ENCODE measurements at regions not wholly inside any gene's neighbourhood (a gene's known extent, or its start where the extent isn't known, plus 50 kb on each side); places are given as distances from the start of the nearest gene placed in this dataset.

GRCh38 chr6:15058200-15059061 lies 187.4 kb upstream of the JARID2 start:
- H3K4me3 ChIP-seq (ENCODE audit: low read depth, low read length) = no peak overlapping the region
- H3K36me3 ChIP-seq (ENCODE audit: control insufficient read depth, insufficient read depth, low read length) = no peaks in the 10 kb centered on the region
- DNase-seq (ENCODE audit: low read depth) = no peak
- TF ChIP-seq CTCF (IDR thresholded peaks at IDR 0.05; ENCODE audit: insufficient read depth, low read length, poor library complexity, severe bottlenecking) = no peak
- no peaks in the 10 kb centered on the region for H3K27me3 ChIP-seq (ENCODE audit: control insufficient read depth, insufficient read depth, low read length)

- TF ChIP-seq CTCF (IDR thresholded peaks at IDR 0.05; ENCODE audit: insufficient read depth, low read length, poor library complexity, severe bottlenecking) = no peak
- Histone ChIP-seq H3K4me3 (ENCODE audit: low read depth, low read length) (no peak overlapping the region), H3K36me3 (ENCODE audit: control insufficient read depth, insufficient read depth, low read length) (no peaks in the 10 kb centered on the region), H3K27me3 (ENCODE audit: control insufficient read depth, insufficient read depth, low read length) (no peaks in the 10 kb centered on the region)
- no peak for DNase-seq (ENCODE audit: low read depth)
Measured at GRCh38 chr6:15061180-15061641, 184.7 kb upstream of the JARID2 start.

- DNase-seq (ENCODE audit: low read depth) = no peak
- Histone ChIP-seq H3K36me3 (ENCODE audit: control insufficient read depth, insufficient read depth, low read length) (no peaks in the 10 kb centered on the region), H3K27me3 (ENCODE audit: control insufficient read depth, insufficient read depth, low read length) (no peaks in the 10 kb centered on the region), H3K4me3 (ENCODE audit: low read depth, low read length) (no peak overlapping the region)
- TF ChIP-seq CTCF (IDR thresholded peaks at IDR 0.05; ENCODE audit: insufficient read depth, low read length, poor library complexity, severe bottlenecking) = no peak
Measured at GRCh38 chr6:15061908-15062515, 183.9 kb upstream of the JARID2 start.

GRCh38 chr6:15062516-15063252 lies 183.2 kb upstream of the JARID2 start:
- Histone ChIP-seq H3K27me3 (ENCODE audit: control insufficient read depth, insufficient read depth, low read length) (no peaks in the 10 kb centered on the region), H3K36me3 (ENCODE audit: control insufficient read depth, insufficient read depth, low read length) (no peaks in the 10 kb centered on the region), H3K4me3 (ENCODE audit: low read depth, low read length) (no peak overlapping the region)
- TF ChIP-seq CTCF (IDR thresholded peaks at IDR 0.05; ENCODE audit: insufficient read depth, low read length, poor library complexity, severe bottlenecking) = no peak
- peak; percentile 61 for DNase-seq (ENCODE audit: low read depth)

- Histone ChIP-seq H3K36me3 (ENCODE audit: control insufficient read depth, insufficient read depth, low read length) (no peaks in the 10 kb centered on the region), H3K4me3 (ENCODE audit: low read depth, low read length) (no peak overlapping the region), H3K27me3 (ENCODE audit: control insufficient read depth, insufficient read depth, low read length) (no peaks in the 10 kb centered on the region)
- TF ChIP-seq CTCF (IDR thresholded peaks at IDR 0.05; ENCODE audit: insufficient read depth, low read length, poor library complexity, severe bottlenecking) = no peak
- no peak for DNase-seq (ENCODE audit: low read depth)
Measured at GRCh38 chr6:15063253-15063853, 182.5 kb upstream of the JARID2 start.
